GM18498 (cell line): ENCODE measurements at regions not wholly inside any gene's neighbourhood (a gene's known extent, or its start where the extent isn't known, plus 50 kb on each side); places are given as distances from the start of the nearest gene placed in this dataset.
"Not testable (repeated sequence)": the region's sequence is repeated elsewhere in the genome, so short reads cannot be mapped to it uniquely, and the experiment has no call there.

Experiments
- ATAC-seq: cut with Tn5 transposase; IDR thresholded peaks from one replicate; pipeline ENCODE4 v1.9.1; 2021; ENCODE audit warnings: mild to moderate bottlenecking, moderate library complexity; ENCODE audit not compliant: unreplicated experiment

- no peak for ATAC-seq
Measured at GRCh38 chr1:196160066-196160795, 448.0 kb downstream of the KCNT2 start.

GRCh38 chr1:196155586-196155985 lies 452.7 kb downstream of the KCNT2 start:
- no peak for ATAC-seq

- peak; percentile 32 for ATAC-seq
Measured at GRCh38 chr1:196152975-196153374, 455.3 kb downstream of the KCNT2 start.

- no peak for ATAC-seq
Measured at GRCh38 chr1:196152086-196152485, 456.2 kb downstream of the KCNT2 start.

- ATAC-seq = peak; percentile 53
Measured at GRCh38 chr1:196148367-196148970, 459.8 kb downstream of the KCNT2 start.

GRCh38 chr1:196147530-196147929 lies 460.7 kb downstream of the KCNT2 start:
- no peak for ATAC-seq

GRCh38 chr1:196145151-196145550 lies 463.1 kb downstream of the KCNT2 start:
- ATAC-seq = not testable (repeated sequence)

- ATAC-seq = no peak
Measured at GRCh38 chr1:196144588-196144987, 463.7 kb downstream of the KCNT2 start.

- ATAC-seq = no peak
Measured at GRCh38 chr1:196143602-196144342, 464.5 kb downstream of the KCNT2 start.

GRCh38 chr1:196142111-196142640 lies 466.1 kb downstream of the KCNT2 start:
- no peak for ATAC-seq

- no peak for ATAC-seq
Measured at GRCh38 chr1:196136396-196136795, 471.8 kb downstream of the KCNT2 start.

- no peak for ATAC-seq
Measured at GRCh38 chr1:196131691-196132090, 476.5 kb downstream of the KCNT2 start.

GRCh38 chr1:196128835-196129234 lies 479.4 kb downstream of the KCNT2 start:
- no peak for ATAC-seq

GRCh38 chr1:196121181-196121580 lies 487.1 kb downstream of the KCNT2 start:
- no peak for ATAC-seq

- ATAC-seq = no peak
Measured at GRCh38 chr1:196115646-196116045, 492.6 kb downstream of the KCNT2 start.

GRCh38 chr1:196114193-196114592 lies 494.0 kb downstream of the KCNT2 start:
- ATAC-seq = no peak

- ATAC-seq = not testable (repeated sequence)
Measured at GRCh38 chr1:196108990-196109389, 499.2 kb downstream of the KCNT2 start.

- no peak for ATAC-seq
Measured at GRCh38 chr1:196105901-196106300, 502.3 kb downstream of the KCNT2 start.

- ATAC-seq = no peak
Measured at GRCh38 chr1:196102826-196103225, 505.4 kb downstream of the KCNT2 start.

GRCh38 chr1:196098000-196098399 lies 510.2 kb downstream of the KCNT2 start:
- ATAC-seq = no peak

- ATAC-seq = no peak
Measured at GRCh38 chr1:196094821-196095220, 513.4 kb downstream of the KCNT2 start.
